OCI-LY1 (cell line): ENCODE measurements at regions not wholly inside any gene's neighbourhood (a gene's known extent, or its start where the extent isn't known, plus 50 kb on each side); places are given as distances from the start of the nearest gene placed in this dataset.
"Not testable (repeated sequence)": the region's sequence is repeated elsewhere in the genome, so short reads cannot be mapped to it uniquely, and the experiment has no call there.

ENCODE experiments used
- H2AFZ ChIP-seq: fragments of 200-600 bp; sonication (generic), shearing (Covaris generic); 2 replicates; pipeline ENCODE4 v1.6.0; 2014; ENCODE audit warnings: antibody characterized with exemption, mild to moderate bottlenecking, low read length
- H3F3A ChIP-seq: fragments of 200-600 bp; sonication (generic), shearing (Covaris generic); 2 replicates; pipeline ENCODE4 v1.6.0; 2014; ENCODE audit warnings: mild to moderate bottlenecking, antibody characterized with exemption, low read length, moderate library complexity; ENCODE audit not compliant: insufficient read depth
- H3K27ac ChIP-seq: fragments of 200-600 bp; sonication (generic); 2 replicates; pipeline ENCODE4 v1.5.1; 2014; ENCODE audit warnings: low read length, mixed run types, mild to moderate bottlenecking, low read depth; ENCODE audit not compliant: poor library complexity, severe bottlenecking
- H3K27me3 ChIP-seq: fragments of 200-600 bp; sonication (generic); 2 replicates; pipeline ENCODE4 v1.6.0; 2014; ENCODE audit warnings: antibody characterized with exemption, mild to moderate bottlenecking, low read length, moderate library complexity; ENCODE audit not compliant: insufficient read depth
- H3K36me3 ChIP-seq: fragments of 200-600 bp; sonication (generic); 2 replicates; pipeline ENCODE4 v1.6.1; 2014; ENCODE audit warnings: mild to moderate bottlenecking, antibody characterized with exemption, low read length, moderate library complexity, mixed read lengths; ENCODE audit not compliant: insufficient read depth
- H3K4me1 ChIP-seq: fragments of 200-600 bp; sonication (generic); 2 replicates; pipeline ENCODE4 v1.5.1; 2014; ENCODE audit warnings: mild to moderate bottlenecking, low read length, moderate library complexity; ENCODE audit not compliant: insufficient read depth, severe bottlenecking
- H3K4me2 ChIP-seq: fragments of 200-600 bp; sonication (generic), shearing (Covaris generic); 2 replicates; pipeline ENCODE4 v1.6.1; 2014; ENCODE audit warnings: low read length
- H3K4me3 ChIP-seq: fragments of 200-600 bp; sonication (generic); 2 replicates; pipeline ENCODE4 v1.5.1; 2014; ENCODE audit warnings: low read length, low read depth, mild to moderate bottlenecking, mixed read lengths; ENCODE audit not compliant: poor library complexity, severe bottlenecking
- H3K79me2 ChIP-seq: fragments of 200-600 bp; shearing (Covaris generic); 2 replicates; pipeline ENCODE4 v1.6.1; 2016; ENCODE audit warnings: mixed run types, low read length, mixed read lengths; ENCODE audit not compliant: insufficient read depth
- H3K9ac ChIP-seq: fragments of 200-600 bp; sonication (generic), shearing (Covaris generic); 2 replicates; pipeline ENCODE4 v1.6.1; 2014; ENCODE audit warnings: mild to moderate bottlenecking, low read length, mixed read lengths
- H3K9me2 ChIP-seq: fragments of 200-600 bp; sonication (generic), shearing (Covaris generic); 2 replicates; pipeline ENCODE4 v1.6.1; 2014; ENCODE audit warnings: low read depth, mild to moderate bottlenecking, low read length, mixed read lengths
- H3K9me3 ChIP-seq: fragments of 200-600 bp; shearing (Covaris generic); 2 replicates; pipeline ENCODE4 v1.6.1; 2014; ENCODE audit warnings: low read length, mixed read lengths
- H4K20me1 ChIP-seq: fragments of 200-600 bp; sonication (generic), shearing (Covaris generic); 2 replicates; pipeline ENCODE4 v1.6.0; 2016; ENCODE audit warnings: mild to moderate bottlenecking, low read length; ENCODE audit not compliant: insufficient read depth
- CTCF ChIP-seq: fragments of 200-600 bp; sonication (generic), shearing (Covaris generic); IDR thresholded peaks from 2 replicates; pipeline ENCODE4 v1.5.1; 2017; ENCODE audit warnings: mild to moderate bottlenecking, antibody characterized with exemption, low read length, moderate library complexity, mixed read lengths
- EZH2 ChIP-seq: fragments of 200-600 bp; sonication (generic), shearing (Covaris generic); IDR thresholded peaks from 2 replicates; pipeline ENCODE4 v1.8.0; 2017; ENCODE audit warnings: borderline replicate concordance, mixed run types, mild to moderate bottlenecking, antibody characterized with exemption, low read length, moderate library complexity, mixed read lengths

- no peak for TF ChIP-seq CTCF
- TF ChIP-seq EZH2, result no peak
- Histone ChIP-seq H3F3A (no peaks in the 10 kb centered on the region), H3K4me3 (no peak overlapping the region), H3K79me2 (no peaks in the 10 kb centered on the region), H4K20me1 (no peaks in the 10 kb centered on the region), H3K9ac (no peak overlapping the region), H3K36me3 (no peaks in the 10 kb centered on the region), H2AFZ (no peak overlapping the region), H3K27me3 (no peaks in the 10 kb centered on the region), H3K9me3 (no peaks in the 10 kb centered on the region), H3K4me1 (no peaks in the 10 kb centered on the region), H3K27ac (no peak overlapping the region), H3K9me2 (no peaks in the 10 kb centered on the region), H3K4me2 (no peak overlapping the region)
These were observed 290.8 kb upstream of the FGF13 start for GRCh38 chrX:139002319-139002718.

- Histone ChIP-seq H3F3A (no peaks in the 10 kb centered on the region), H3K9ac (no peak overlapping the region), H3K4me1 (no peaks in the 10 kb centered on the region), H3K4me3 (no peak overlapping the region), H3K36me3 (no peaks in the 10 kb centered on the region), H3K9me2 (no peaks in the 10 kb centered on the region), H2AFZ (no peak overlapping the region), H3K27me3 (no peaks in the 10 kb centered on the region), H3K9me3 (no peaks in the 10 kb centered on the region), H3K4me2 (no peak overlapping the region), H4K20me1 (no peaks in the 10 kb centered on the region), H3K79me2 (no peaks in the 10 kb centered on the region), H3K27ac (no peak overlapping the region)
- TF ChIP-seq EZH2, result no peak
- TF ChIP-seq CTCF, result no peak
These were observed 284.8 kb upstream of the FGF13 start for GRCh38 chrX:138996268-138996667.

- H3K27me3 ChIP-seq, result no peaks in the 10 kb centered on the region
- no peaks in the 10 kb centered on the region for H3F3A ChIP-seq
- no peak overlapping the region for H3K4me2 ChIP-seq
- no peaks in the 10 kb centered on the region for H4K20me1 ChIP-seq
- no peaks in the 10 kb centered on the region for H3K9me3 ChIP-seq
- no peaks in the 10 kb centered on the region for H3K9me2 ChIP-seq
- H3K36me3 ChIP-seq, result no peaks in the 10 kb centered on the region
- H3K9ac ChIP-seq, result no peak overlapping the region
- H3K79me2 ChIP-seq, result no peaks in the 10 kb centered on the region
- no peak overlapping the region for H3K27ac ChIP-seq
- no peak overlapping the region for H2AFZ ChIP-seq
- no peak overlapping the region for H3K4me3 ChIP-seq
- TF ChIP-seq CTCF, result no peak
- no peaks in the 10 kb centered on the region for H3K4me1 ChIP-seq
These were observed 283.9 kb upstream of the FGF13 start for GRCh38 chrX:138995458-138995857.

- not testable (repeated sequence) for H3F3A ChIP-seq, H4K20me1 ChIP-seq, H3K9me3 ChIP-seq, H3K9me2 ChIP-seq, H2AFZ ChIP-seq, H3K36me3 ChIP-seq, H3K9ac ChIP-seq, H3K4me2 ChIP-seq, H3K27ac ChIP-seq, H3K4me3 ChIP-seq, H3K79me2 ChIP-seq, H3K27me3 ChIP-seq, H3K4me1 ChIP-seq
These were observed 278.9 kb upstream of the FGF13 start for GRCh38 chrX:138990425-138990824.
